SHP77 (cell line): ENCODE measurements at regions not wholly inside any gene's neighbourhood (a gene's known extent, or its start where the extent isn't known, plus 50 kb on each side); places are given as distances from the start of the nearest gene placed in this dataset.

Experiments used
- DNase-seq, 2 experiments: peaks; one replicate each; lab custom pipeline; 2025; lab: John Stamatoyannopoulos, UW

DNA sequence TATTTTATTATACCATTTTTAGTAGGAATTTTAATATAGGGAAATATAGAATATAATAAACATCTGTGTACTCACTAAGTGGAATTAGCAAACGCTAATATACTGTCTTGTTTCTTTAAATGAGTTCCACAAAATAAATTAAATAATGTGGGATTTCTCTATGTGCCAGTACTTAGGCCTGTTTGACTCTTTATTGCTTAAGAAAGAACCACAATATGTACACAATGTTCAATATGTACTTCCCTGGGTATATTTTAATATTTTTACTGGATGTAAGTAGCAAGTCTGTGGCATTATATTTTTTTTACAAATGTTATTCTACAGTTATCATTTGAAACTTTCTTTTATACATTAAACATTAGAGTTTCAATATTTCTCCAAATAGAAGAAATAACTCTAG is 92.5 kb upstream of the CARD18 start:
- no peak for DNase-seq

DNA sequence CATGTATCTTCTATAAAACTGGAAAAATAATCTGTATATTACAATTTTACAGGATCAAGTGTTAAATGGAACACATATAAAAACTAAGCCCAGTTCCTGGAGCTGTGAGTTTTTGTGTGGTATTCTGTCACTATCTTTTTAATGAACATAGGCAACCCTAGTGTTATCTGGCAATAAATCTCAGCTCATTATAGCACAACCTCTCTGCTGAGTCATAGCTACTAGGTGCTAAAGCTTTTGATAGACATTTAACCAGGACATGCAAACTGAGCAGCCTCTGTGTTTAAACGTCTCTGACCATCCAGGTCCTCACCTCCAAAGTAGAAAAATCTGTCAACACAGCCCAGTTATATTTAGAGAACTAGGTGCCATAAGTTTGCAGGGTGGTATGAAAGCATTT is 91.0 kb upstream of the CARD18 start:
- DNase-seq: peak in 1 of 2 experiments; percentile 2

DNA sequence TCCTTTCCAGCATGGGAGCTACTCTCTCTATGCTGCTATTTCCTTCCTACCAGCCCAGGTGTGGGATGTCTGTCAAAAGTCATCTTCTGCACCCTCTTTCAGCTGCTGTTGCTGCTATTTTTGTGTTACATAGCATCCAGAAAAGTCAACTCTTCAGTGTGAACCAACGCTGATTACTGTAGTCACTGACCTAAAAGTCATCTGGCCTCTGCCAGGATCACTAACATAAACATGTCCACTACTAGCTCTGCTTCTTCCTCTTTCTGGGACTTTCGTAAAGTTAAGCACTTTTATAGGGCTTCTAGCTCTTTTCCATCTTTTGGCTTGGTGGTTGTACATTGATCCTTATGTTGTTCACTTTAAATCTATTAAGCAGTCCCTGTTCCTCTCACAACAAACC is 90.2 kb upstream of the CARD18 start:
- no peak for DNase-seq

DNA sequence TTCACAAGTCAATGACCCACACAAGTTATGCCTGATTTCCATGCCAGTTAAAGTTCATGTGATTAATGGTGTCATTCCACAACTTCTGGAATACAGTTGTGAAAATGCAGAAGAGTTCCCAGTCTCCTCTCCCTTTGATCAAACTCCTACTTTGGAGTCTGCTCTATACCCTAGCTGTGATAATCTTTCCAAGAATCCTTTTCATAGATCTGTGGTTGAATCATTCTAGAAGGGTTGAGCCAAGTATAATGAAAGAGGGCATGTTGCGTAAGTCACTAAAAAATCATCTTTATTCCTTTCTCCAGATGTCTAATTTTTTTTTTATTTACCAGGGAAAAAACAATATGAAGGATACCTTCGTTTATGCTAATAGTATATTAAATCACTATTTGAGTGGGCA is 89.7 kb upstream of the CARD18 start:
- no peak for DNase-seq

DNA sequence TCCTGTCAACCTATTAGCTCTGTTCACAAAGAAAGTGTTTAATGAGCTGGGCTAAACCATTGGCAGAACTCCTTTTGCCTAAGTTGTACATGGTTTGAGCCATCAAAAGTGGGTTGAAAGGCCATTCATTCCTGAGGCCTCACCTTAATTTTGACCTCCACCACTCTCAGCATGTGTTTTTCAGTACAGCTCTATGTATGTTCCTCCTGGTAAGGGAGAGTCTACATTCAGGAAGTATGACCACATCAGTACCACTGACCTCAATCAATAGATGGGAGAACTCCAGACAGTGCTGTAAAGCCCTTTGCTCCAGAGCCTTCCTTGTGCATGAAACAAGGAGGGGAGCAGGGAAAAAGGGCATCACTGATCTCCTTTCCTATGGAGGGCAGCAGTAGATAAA is 87.8 kb upstream of the CARD18 start:
- DNase-seq: no peak

DNA sequence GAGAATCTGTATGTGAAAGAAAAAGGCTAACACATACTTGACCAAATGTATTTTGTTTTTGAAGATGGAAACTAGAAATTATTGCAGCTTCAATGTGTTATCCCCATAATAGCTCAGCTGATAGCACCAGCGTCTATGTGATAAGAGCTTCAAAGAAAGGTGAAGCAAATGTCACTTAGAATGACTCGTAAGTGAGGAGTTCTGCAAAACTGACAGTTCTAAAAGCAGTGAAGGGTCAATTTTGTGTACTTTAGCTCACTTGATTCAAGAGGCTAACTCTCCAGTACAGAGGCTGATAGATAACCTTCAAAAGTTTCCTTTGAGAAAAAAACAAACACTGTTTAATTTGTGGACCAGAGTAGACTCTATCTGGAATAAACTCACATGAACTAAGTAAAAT is 87.2 kb upstream of the CARD18 start:
- no peak for DNase-seq

DNA sequence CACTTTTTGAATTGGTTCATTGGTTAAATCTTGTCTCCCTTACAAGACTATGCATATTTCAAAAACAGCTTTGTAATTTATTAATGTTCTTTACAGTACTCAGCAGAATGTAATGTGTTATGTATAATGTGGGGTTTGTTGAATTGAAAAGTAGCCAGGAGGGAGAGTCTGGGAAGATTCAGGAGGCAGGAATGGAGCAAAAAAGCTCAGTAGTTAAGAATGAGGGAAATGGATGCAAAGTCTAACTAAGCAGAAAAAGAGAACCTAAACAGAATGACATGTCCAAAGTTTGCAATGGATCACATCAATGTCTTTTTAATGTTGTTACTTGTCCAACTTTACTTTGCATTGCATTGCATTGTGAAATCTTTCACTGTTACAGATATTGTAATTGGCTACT is 86.5 kb upstream of the CARD18 start:
- no peak for DNase-seq

DNA sequence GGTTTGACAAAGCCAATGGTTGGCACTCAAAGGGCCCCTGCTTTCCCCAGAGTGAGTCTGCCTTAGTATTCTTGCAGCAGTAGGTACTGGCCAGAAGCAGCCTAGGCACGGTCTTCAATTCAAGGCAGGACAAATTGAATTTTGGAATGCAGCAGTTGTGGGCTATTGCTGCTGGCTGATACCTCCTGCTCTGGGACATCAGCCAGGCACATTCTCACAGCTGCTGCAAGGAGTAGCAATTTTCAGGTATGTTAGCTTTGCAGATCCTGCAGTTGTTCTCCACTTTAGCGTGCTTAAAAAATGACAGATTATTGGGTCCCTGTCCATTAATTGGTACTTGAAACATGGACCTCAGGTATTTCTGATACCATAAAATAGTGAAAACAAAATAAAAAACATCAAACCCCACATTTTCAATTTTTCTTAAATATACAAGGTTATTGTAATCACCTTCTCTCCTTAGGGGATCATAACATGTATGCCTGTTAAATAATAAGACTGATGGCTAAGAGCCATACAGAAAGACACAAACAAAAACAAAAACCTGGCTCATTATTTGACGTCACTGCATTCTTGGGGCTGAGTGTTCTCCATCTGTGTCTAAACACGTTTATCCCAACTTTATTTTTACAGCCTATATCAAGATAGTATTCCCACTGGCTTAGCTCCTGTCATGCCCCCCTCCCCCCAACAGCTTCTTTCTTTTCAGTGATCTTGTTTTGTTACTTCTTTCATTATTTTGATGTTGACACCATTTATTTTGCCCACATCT is 85.1 kb upstream of the CARD18 start:
- DNase-seq: no peak

DNA sequence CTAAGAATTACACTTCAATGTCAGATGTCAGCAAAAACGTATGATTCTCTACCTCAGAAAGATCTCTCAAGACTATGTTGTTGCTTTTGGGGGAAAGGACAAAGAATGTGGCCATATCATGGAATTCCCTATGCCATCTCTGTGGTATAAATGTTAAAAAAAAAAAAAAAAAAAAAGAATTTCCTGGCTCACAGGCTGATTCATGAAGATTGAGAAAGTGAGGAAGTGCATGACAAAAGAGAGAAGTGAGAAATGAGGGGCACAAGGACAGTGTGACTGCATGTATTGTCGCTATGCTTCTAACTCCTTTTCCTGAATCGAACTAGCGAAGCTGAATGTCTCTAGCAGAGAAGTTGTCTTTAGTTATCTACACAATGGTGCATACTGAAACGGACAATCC is 80.6 kb upstream of the CARD18 start:
- DNase-seq: no peak

DNA sequence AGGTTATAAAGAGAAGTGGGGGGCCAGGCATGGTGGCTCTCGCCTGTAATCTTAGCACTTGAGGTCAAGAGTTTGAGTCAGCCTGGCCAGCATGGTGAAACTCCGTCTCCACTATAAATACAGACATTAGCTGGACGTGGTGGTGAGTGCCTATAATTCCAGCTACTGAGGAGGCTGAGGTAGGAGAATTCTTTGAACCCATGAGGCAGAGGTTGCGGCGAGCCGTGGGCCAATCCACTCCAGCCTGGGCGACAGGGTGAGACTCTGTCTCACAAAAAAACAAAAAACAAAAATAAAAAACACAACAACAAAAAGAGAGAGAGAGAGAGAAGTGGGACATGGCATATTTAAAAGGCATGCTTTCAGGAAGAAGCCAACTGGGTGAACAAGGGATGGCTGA is 80.1 kb upstream of the CARD18 start:
- DNase-seq: no peak

DNA sequence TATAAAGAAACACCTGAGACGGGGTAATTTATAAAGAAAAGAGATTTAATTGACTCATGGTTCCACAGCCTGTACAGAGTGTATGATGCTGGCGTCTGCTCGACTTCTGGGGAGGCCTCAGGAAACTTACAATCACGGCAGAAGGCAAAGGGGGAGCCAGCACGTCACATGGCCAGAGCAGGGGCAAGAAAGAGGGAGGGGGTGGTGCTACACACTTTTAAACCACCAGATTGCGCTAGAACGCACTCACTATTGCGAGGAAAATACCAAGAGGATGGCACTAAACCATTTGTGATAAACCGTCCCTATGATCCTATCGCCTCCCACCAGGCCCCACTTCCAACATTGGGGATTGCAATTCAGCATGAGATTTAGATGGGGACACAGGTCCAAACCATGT is 79.7 kb upstream of the CARD18 start:
- no peak for DNase-seq

DNA sequence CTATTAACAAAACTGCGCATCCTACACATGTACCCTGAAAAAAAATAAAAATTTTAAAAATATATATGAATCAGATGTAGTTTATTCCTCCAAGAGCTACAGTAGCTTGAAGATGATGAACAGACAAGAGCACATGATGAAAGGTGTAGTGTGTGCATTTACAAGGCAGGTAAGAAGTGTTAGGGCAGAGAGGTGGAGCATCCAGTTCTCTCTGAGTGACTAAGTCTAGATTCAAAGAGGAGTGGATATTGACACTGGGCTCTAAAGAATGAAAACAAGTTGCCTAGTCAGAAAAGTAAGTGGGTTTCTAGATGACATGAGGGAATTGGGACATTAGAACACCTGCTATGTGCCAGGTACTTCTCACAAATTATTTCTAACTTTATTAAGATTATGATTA is 76.0 kb upstream of the CARD18 start:
- DNase-seq: no peak

DNA sequence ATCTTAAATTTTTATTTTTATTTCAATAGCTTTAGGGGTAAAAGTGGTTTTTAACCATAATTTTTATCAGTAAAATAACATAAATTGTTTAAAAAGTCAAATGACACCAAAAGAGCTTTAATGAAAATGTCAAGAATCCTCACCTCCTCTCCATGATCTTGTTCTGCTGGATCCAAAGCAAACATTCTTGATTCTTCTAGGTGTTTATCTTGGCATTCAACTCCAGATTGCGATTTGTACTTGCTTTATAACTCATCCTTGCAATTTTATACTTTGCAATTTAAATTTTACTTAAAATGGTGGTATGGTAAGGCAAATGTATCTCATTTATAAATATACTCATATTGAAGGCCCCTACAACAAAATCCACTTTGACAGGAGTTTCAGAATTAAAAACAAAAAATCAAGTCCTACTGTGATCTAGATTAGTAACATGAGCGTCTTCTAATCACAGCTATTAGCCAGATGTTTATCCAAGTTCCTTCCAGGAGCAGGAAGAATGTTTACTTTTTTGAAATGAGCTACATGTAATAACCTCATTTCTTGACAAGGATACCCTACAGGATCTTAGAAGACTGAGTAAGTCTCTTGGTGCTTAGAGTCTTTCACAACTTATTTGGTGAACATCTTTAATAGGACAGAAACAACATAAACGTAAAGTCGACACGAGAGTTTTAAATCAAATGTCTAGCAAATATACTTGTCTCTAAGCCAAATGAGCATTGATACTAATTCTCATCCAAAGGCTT is 72.4 kb upstream of the CARD18 start:
- no peak for DNase-seq

DNA sequence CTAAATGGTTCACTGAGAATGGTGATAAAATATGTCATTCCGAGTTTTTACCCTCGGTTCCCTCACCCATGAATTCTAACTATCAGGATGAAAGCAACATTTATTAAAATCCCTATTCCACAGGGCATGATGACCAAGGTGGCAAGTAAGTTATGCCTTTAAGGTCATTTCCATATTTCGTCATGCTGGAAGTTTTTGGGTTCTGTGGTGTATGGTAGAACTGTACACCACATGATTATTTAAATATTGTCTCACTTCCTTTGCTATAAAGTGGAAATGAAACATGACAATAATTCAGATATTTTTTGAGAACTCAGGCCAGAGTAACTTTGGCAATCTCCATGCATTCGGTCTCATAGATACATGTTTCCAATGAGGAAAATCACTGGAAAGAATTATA is 68.5 kb upstream of the CARD18 start:
- DNase-seq: no peak

DNA sequence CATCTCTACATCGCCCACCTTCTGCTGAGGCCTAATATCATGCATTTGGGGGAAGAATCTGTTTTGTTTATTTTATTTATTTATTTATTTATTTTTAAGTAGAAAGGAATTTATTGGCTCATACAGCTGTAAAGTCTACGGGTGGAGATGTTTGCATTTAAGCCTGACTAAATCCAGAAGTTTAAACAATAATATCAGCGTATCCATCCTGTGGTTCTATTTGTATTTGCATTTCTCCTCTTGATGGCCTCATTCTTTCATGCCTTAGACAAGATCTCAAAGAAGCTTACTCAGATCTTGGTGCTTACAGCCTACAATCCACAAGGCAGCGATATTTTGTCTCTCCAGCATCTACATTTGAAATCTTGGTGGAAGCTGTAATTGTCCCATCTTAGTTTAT is 67.1 kb upstream of the CARD18 start:
- no peak for DNase-seq

DNA sequence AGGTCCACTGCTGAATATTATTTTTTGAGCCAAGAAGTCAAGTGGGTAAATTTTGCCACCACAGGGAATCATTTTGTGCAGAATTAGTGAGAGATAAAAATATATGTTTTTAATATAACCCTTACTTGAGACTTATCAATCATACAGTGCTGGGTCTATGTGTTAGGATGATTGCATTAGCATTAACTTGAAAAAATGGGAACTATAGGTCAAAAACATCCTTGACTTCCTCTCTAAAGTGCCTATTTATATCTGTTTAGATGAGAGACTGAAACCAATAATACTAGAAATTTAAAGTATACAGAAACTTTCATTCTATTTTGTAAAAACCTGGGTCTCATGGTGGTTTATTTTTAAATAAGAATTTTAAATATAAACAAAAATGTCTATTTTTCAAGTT is 65.1 kb upstream of the CARD18 start:
- no peak for DNase-seq

DNA sequence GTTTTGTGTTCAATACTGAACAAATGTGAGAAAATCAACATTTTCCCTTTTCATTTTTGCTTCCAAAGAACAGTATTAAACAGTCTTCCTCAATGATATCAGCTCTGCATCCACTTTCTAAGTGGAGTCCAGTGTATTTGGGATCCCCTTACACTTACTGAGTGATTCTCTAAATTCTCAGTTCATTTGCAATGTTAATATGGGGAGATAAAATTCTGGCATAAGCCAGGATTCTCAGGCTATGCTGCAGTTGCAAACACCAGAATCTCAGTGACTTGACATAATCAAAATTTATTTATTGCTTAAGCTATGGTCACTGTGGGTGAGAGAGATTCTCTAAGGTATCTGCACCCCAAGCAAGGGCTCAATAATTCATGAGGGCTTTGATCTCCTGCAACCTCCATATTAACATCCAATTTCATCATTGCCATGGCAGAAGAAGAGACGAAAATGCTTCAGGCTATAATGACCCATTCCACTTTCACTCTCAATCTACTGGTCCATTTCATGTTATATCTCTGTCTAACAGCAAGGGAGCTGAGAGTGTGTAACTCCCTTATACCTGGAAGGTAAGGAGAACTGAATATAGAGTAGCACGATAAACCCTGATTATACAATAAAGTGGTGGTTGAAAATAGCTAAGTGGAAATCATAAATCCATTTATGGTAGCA is 64.1 kb upstream of the CARD18 start:
- no peak for DNase-seq

DNA sequence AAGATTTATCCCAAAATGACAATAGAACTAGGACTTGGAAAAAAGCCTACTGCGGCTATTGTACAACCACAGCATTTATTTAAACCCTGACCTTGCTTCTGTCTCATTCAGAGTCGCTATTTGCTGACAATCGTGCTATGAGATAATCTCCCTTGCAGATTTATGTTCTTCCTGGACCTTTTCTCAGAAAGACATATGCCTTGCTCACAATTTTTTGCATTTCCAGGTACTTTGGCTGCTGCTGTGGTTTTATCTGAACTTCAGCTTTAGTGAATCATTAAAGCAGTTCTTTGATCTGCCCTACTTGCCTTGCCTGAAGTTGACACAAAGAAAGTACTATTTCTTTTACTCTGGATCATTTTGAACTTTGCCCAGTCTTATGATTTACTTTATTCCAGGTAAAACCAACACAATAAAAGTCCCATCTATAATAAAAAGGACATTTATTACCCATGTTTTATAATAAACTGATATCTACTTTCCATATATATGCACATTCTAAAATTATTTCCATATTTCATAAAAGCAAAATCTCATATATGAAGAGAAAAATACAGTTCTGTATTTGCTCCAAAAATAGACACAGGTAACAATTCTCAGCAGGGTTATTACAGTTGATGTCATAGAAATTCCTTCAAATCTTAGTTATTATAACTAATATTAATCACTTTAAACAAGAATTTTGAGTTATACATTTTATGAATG is 63.4 kb upstream of the CARD18 start:
- DNase-seq: no peak

DNA sequence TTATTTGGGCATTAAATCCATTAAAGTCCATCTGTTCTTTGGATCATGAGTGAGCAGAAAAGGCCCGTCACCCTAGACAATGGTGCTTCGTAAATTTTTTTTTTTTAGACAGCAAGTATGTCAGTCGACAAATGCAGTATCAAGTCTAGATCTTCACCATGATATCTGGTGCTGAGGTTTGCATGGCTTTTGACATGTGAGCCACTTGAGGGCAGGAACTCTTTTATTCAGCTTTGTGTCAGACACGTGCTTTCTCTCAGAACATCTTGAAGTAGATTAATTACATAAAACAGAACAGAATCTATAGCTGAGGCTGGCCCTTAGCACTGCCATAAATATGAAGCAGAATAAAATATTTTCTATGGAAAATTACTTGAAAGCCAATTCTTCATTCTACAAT is 62.9 kb upstream of the CARD18 start:
- DNase-seq: no peak

DNA sequence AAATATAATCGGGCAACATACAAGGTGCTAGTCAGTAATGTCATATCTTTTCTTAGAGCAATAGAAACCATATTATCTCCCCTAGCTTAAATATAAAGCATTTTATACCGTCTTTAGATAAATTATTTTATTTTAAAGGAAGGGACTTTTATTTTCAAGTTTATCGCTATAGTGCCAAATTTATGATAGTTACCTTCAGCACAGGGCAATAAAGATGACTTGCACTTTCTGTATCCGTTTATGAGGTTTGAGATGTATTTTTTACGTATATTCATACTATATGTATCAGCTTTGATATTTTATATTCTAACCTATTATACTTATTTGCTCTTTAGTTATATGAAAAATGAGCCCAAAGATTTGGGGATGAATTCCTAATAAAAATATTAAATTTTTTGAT is 61.6 kb upstream of the CARD18 start:
- no peak for DNase-seq

DNA sequence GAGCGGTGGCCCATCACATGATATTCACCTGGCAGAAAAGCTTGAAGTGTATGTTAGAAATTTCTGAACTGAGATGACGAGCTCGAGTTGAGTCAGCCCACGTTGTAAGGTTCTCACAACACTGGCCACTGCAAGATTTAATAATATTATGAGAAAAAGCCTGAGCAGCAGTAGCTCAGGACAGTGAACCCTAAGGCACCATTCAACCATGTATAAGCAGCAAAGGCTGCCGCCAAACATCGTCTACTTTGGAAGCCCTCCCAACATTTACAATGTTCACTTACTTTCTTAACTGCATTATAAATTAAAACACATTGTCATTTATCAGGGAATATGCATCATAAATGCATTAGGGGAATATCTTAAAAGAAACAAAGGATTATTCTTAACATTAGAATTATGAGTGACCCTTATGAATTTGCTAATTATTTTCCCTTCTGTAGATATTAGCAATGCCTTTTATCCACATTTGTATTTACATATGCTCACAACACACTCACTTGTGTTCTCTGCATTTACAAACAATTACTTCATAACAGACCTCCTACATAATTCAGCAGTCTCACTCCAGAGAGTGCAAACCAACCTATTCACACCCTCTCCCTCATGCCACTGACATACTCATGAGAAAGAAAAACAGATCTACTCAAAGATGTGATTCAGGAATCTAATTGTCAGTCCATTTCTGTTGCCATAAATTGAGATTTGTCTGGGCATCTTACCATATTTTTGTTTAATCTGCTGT is 57.7 kb upstream of the CARD18 start:
- DNase-seq: no peak

DNA sequence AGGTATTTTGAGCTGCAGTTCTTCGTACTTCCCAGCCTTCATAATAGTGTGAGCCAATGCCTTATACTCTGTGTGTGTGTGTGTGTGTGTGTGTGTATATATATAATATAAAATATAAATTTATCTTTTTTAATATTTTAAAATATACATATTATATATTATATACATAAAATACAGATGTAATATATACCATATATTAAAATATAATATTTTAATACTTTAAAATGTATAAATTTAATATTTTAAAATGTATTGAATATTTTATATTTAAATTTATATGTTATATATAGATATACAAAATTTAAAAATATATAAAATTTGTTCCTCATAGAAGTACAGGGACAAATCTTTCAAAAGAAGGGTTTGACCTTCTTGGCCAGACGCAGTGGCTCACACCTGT is 53.7 kb upstream of the CARD18 start:
- no peak for DNase-seq
